Right cardiac atrium (tissue), 5 donors: ENCODE measurements at regions not wholly inside any gene's neighbourhood (a gene's known extent, or its start where the extent isn't known, plus 50 kb on each side); places are given as distances from the start of the nearest gene placed in this dataset.
A peak's percentile ranks its signal among the peaks of the same experiment; 100 is the strongest.

Experiments used
- ATAC-seq, 2 donors: fragments of 200-7000 bp; cut with Tn5 transposase; one replicate each; pipeline versions ENCODE4 v1.8.0 to v1.9.1; 2020; ENCODE audit warnings: moderate library complexity in 2 of 2, mild to moderate bottlenecking in 1 of 2
- DNase-seq, 3 donors: peaks; one replicate each; pipeline ENCODE4 v3.0.0-alpha.2; 2020
- H3K27ac ChIP-seq: one replicate; pipeline ENCODE4 v1.5.1; 2013; ENCODE audit warnings: mild to moderate bottlenecking, low read length, control low read depth, moderate library complexity
- H3K27me3 ChIP-seq: one replicate; pipeline ENCODE4 v1.6.1; 2013; ENCODE audit not compliant: control insufficient read depth, insufficient read depth
- H3K4me1 ChIP-seq: one replicate; pipeline ENCODE4 v1.6.1; 2013; ENCODE audit warnings: low read length; ENCODE audit not compliant: control insufficient read depth, insufficient read depth
- H3K4me3 ChIP-seq: one replicate; pipeline ENCODE4 v1.5.1; 2013; ENCODE audit warnings: low read length, control low read depth
- H3K9me3 ChIP-seq: one replicate; pipeline ENCODE4 v1.6.1; 2013; ENCODE audit warnings: low read length; ENCODE audit not compliant: control insufficient read depth
- WGBS: extraction: QIAGEN DNeasy Blood & Tissue Kit; methylation state at CpG from one replicate; pipeline ENCODE4 v1.1.7; 2013; 5-methylcytosine and 5-hydroxymethylcytosine counted together
- intact Hi-C, 4 donors: fragments of 100-400 bp; cut with DNase I; formaldehyde crosslinking; loops; one replicate each; pipeline versions ENCODE4 v1.11.0 to v1.14.0; 2022 to 2023
- donor health status: healthy with polysubstance abuse.
- donor health status: DM: no; HTN: yes; CAD: no.
- donor health status: DM: no; HTN: no; CAD: no.
- donor health status: DM: no; HTN: yes; CAD: no; lungs with severe emphysema.
- donor health status: DM: yes; HTN: yes; CAD: no.

DNA sequence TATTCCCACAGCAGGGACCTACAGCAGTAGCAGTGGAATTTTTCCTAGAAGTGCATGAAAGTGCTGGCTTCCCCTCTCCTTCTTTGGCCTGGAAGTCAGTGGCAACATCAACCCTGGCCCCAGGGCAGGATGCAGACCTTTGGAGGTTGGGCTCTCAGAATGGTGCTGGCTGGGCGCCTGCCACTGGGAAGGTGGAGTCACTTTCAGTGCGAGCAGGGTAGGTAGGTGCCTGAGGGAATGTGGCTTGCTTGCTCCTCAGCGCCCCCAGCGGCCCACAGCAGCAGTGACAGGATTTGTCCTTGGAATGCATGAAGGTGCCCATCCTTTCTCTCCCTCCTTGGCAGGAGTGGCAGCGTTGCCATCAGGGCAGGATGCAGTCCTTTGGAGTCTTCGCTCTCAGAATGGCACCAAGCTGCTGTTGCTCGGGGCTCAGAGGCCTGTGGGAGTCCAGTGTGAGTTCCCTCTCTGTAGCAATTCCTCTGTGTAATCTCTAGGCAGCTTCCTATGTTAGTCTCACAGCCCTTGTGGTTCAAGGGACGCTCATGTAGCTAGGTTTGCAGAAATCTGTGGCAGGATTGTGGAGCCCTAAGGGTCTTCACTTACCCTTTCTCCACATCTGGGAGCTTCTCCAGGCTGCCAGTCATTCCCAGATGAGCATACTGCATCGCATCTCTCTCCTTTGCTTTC lies 354.4 kb upstream of the DACH1 start:
- Histone ChIP-seq H3K27ac (no peak overlapping the region), H3K4me1 (no peaks in the 10 kb centered on the region), H3K27me3 (no peaks in the 10 kb centered on the region), H3K4me3 (no peak overlapping the region), H3K9me3 (no peaks in the 10 kb centered on the region)
- DNase-seq (peak; percentile 11 to 48 (median 27)), ATAC-seq (peak; percentile 22 to 34)
- WGBS = 58% methylated on average over 9 of the region's 9 CpGs
- intact Hi-C loops = no loop called here

DNA sequence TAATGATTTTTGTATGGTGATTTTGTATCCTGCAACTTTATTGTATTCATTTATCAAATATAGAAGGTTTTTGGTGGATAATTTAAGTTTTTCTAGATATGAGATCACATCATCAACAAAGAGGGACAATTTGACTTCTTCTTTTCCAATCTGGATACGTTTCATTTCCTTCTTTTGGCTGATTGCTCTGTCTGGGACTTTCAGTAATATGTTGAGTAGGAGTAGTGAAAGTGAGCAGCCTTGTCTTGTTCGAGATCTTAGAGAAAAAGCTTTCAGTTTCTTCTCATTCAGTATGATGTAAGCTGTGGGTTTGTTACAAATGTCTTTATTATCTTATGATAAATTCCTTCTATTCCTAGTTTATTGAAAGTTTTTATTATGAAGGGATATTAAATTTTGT lies 352.0 kb upstream of the DACH1 start:
- no peak for ATAC-seq
- intact Hi-C loops = no loop called here
- no peak overlapping the region for H3K27ac ChIP-seq
- H3K4me3 ChIP-seq = no peak overlapping the region
- DNase-seq = no peak
- H3K27me3 ChIP-seq = no peaks in the 10 kb centered on the region
- no peaks in the 10 kb centered on the region for H3K9me3 ChIP-seq
- 74% methylated on average over 2 of the region's 2 CpGs for WGBS
- H3K4me1 ChIP-seq = no peaks in the 10 kb centered on the region

DNA sequence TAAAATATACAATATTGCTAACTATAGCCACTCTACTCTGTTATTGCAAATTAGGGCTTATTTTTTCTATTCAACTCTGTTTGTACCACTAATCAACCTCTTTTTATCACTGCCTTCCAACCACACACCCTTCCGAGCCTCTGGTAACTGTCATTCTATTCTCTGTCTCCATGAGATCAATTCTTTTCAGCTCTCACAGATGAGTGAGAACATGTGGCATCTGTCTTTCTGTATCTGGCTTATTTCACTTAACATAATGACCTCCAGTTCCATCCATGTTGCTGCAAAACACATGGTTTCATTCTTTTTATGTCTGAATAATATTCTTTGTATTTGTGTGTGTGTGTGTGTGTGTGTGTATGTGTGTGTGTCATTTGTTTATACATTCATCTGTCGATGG lies 350.1 kb upstream of the DACH1 start:
- DNase-seq (no peak), ATAC-seq (no peak)
- 54% methylated on average over 2 of the region's 2 CpGs for WGBS
- Histone ChIP-seq H3K4me1 (no peaks in the 10 kb centered on the region), H3K9me3 (no peaks in the 10 kb centered on the region), H3K27me3 (no peaks in the 10 kb centered on the region), H3K27ac (no peak overlapping the region), H3K4me3 (no peak overlapping the region)
- intact Hi-C loops = no loop called here

DNA sequence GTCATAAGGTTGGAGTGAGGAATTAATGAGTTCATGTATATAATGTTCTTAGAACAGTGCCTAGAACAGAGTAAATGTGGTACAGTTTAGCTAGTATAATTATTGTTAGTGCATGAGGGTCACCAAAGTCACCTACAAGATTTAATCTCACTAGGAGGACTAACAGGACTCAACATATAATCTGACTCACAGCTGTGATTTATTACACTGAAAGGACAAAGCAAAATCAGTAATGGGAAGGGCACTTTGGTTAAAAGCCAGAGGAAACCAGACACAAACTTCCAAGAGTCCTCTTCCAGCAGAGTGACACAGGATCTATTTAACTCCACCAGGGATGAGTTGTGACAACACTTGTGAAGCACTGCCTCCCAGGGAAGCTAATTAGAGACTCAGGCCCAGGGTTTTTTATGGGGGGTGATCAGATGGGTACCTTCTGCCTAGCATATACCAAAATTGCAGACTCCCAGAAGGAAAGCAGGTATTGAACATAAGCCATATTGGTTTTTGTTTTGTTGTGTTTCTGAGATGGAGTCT lies 341.2 kb upstream of the DACH1 start:
- Histone ChIP-seq H3K9me3 (no peaks in the 10 kb centered on the region), H3K4me1 (no peaks in the 10 kb centered on the region), H3K27ac (no peak overlapping the region), H3K27me3 (no peaks in the 10 kb centered on the region), H3K4me3 (no peak overlapping the region)
- intact Hi-C loops = no loop called here
- DNase-seq = no peak
- no peak for ATAC-seq

DNA sequence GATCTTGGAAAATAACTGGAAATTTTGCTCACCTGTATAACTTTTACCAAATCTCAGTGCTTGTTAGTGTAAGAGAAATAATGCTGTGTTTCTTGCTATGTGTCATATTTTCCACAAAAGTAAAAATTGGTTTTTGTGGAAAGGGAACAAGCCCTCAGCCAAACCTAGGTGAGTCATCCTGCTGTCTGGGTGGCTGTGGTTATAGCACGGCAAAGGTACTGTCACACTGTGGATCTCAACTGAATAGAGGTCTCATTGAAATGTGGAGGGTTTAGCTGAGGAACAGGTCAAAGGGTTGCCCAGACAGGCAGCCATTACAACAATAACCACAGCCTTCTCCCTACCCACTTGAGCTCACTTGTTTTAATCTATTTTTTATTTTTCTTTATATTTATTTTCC lies 338.8 kb upstream of the DACH1 start:
- intact Hi-C loops = no loop called here
- H3K27ac ChIP-seq = no peak overlapping the region
- no peaks in the 10 kb centered on the region for H3K9me3 ChIP-seq
- no peak overlapping the region for H3K4me3 ChIP-seq
- DNase-seq = no peak
- ATAC-seq = no peak
- no peaks in the 10 kb centered on the region for H3K4me1 ChIP-seq
- WGBS = 81% methylated on average over 1 of the region's 1 CpG
- no peaks in the 10 kb centered on the region for H3K27me3 ChIP-seq

DNA sequence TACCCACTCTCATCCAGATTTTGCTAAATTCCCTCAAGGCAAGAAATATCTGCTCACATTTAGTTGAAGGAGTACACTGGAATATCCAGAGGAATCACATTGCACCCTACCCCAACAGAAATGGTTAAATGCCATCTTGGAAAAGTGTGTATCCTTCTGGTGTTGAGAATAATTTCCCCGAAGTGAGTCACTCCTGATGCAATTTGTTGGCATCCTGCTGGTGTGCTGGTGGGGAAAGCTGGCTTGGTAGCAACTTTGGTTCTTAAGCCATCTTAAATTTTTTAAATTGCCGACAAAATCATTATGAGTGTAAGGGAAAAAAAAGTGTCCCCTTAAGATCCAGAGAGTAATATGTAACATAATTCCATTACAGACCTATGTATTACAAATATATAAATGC lies 337.3 kb upstream of the DACH1 start:
- no peaks in the 10 kb centered on the region for H3K27me3 ChIP-seq
- no peak for ATAC-seq
- 63% methylated on average over 2 of the region's 2 CpGs for WGBS
- no peak overlapping the region for H3K4me3 ChIP-seq
- no peak overlapping the region for H3K27ac ChIP-seq
- intact Hi-C loops = no loop called here
- H3K9me3 ChIP-seq = no peaks in the 10 kb centered on the region
- no peak for DNase-seq
- H3K4me1 ChIP-seq = no peaks in the 10 kb centered on the region

DNA sequence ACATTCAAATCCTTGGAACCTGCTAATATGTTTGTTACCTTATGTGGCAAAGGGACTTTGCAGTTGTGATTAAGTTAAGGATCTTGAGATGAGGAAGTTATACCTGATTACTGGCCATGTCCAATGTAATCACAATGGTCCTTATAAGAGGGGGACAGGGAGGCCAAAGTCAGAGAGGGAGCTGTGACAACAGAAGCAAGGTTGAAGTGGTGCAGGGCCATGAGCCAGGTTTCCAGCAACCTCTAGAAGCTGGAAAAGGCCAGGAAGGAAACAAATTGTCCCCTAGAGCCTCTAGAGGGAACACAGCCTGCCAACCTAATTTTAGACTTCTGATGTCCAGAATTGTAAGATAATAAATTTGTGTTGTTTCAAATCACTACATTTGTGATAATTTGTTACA lies 334.7 kb upstream of the DACH1 start:
- H3K27ac ChIP-seq = no peak overlapping the region
- no peak overlapping the region for H3K4me3 ChIP-seq
- no peaks in the 10 kb centered on the region for H3K4me1 ChIP-seq
- no peaks in the 10 kb centered on the region for H3K27me3 ChIP-seq
- intact Hi-C loops = no loop called here
- ATAC-seq = no peak
- no peaks in the 10 kb centered on the region for H3K9me3 ChIP-seq
- no peak for DNase-seq

DNA sequence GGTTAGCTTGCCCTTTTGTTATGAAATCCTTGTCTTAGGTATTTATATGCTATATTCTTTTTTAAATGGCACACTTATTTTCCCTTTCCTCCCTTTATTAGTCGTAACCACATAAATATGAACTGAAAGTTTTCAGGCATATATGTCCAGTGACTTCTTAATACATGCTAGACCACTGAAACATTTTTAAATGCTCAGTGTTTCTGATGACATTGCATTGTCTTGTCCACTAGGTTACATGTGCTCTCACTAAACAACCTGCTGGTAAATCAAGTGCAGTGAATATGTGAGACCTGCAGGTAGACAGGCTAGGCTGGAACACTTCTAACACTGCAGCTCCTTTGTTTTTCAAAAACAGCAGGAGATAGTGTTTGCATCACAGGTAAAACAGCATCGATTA lies 332.6 kb upstream of the DACH1 start:
- Histone ChIP-seq H3K27ac (no peak overlapping the region), H3K4me3 (no peak overlapping the region), H3K4me1 (no peaks in the 10 kb centered on the region), H3K9me3 (no peaks in the 10 kb centered on the region), H3K27me3 (no peaks in the 10 kb centered on the region)
- 43% methylated on average over 2 of the region's 2 CpGs for WGBS
- ATAC-seq = no peak
- intact Hi-C loops = no loop called here
- no peak for DNase-seq

DNA sequence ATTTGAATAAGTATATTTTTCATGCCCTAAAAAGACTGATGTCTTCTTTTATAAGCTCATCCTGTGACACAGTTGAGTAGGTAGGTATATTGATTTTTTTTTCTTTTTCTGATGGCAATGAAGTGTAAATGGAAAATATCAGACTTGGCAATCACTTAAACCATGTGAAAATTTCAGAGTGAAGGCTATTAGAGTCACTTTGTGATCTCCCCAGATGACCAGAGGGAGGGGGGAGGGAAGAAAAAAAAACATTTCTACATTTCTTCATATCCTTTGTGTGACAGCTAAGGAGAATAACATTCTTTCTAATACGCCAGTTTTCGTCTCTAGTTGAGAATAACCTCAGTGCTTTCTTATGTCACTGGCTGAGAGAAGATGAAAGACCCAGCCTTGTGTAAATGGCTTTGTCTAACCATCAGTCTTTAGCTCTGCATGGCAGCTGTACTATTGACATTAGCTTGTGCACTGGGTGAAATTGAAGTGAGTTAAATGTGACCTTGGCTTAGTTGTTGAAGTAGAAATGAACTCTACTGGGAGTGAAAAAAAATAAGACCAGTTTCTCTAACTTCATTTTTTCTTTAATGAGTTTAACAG lies 332.1 kb upstream of the DACH1 start:
- WGBS = 80% methylated on average over 2 of the region's 2 CpGs
- no peak for ATAC-seq

DNA sequence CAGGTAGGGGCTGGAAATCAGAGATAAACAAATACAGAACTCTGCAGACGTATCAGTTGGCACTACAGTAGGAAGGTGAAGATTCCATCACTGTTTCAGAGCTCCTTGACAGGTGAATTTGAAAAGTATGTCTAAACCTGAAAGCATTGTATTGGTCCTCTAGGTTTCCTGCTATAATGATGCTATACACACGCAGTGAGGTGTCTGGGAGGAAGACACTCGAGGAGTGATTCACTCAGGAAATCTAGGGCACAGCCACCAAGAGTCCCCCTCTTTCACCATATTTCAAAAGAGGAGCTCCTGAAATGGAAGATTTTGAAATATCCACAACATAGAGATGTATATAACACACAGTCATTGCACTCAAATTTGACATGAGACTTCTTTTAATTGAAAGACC lies 331.0 kb upstream of the DACH1 start:
- H3K9me3 ChIP-seq = no peaks in the 10 kb centered on the region
- ATAC-seq (no peak), DNase-seq (no peak)
- no peaks in the 10 kb centered on the region for H3K4me1 ChIP-seq
- H3K27ac ChIP-seq = no peak overlapping the region
- H3K27me3 ChIP-seq = no peaks in the 10 kb centered on the region
- H3K4me3 ChIP-seq = no peak overlapping the region
- WGBS = 64% methylated on average over 3 of the region's 3 CpGs
- intact Hi-C loops = no loop called here

More for the DNA sequence above, 332.1 kb upstream of the DACH1 start:
- no peak overlapping the region for H3K27ac ChIP-seq
- H3K9me3 ChIP-seq = no peaks in the 10 kb centered on the region
- intact Hi-C loops = no loop called here
- DNase-seq = no peak
- no peaks in the 10 kb centered on the region for H3K4me1 ChIP-seq
- no peak overlapping the region for H3K4me3 ChIP-seq
- no peaks in the 10 kb centered on the region for H3K27me3 ChIP-seq

DNA sequence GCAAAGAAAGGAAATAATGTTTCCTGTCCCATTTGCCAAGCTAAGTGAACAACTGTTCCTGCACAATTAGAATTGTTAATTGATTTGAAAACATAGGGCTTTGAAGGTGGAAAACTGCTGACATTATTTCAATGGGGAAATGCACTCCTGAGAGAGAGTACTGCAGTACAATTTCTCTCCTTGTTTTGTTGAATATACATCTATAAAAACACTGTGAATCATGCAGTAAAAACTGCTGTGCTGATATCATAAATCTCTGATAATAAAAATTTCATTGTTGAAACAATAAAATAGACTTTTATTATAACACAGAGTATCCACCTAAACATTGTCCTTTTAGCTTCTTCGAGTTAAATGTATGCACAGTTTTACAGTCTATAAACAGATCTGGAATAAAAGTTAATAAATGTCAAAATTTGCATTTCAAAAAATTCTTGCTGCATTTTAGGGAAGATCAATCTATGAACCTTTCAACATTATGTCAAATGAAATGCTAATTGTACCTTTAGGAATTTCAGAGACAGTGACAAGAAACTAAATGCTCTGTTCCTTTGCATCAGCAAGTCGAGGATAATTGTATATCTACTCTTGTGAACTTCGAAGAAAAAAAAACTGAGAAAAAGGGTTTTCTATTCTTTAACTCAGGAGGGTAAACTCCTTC lies 328.2 kb upstream of the DACH1 start:
- Histone ChIP-seq H3K27ac (no peak overlapping the region), H3K4me3 (no peak overlapping the region), H3K9me3 (no peaks in the 10 kb centered on the region), H3K4me1 (no peaks in the 10 kb centered on the region), H3K27me3 (no peaks in the 10 kb centered on the region)
- 74% methylated on average over 3 of the region's 3 CpGs for WGBS
- intact Hi-C loops = no loop called here
- no peak for DNase-seq
- no peak for ATAC-seq
